HG03039 (cell line): ENCODE measurements at regions not wholly inside any gene's neighbourhood (a gene's known extent, or its start where the extent isn't known, plus 50 kb on each side); places are given as distances from the start of the nearest gene placed in this dataset.
"Not testable (repeated sequence)": the region's sequence is repeated elsewhere in the genome, so short reads cannot be mapped to it uniquely, and the experiment has no call there.

Experiments
- ATAC-seq: cut with Tn5 transposase; IDR thresholded peaks from one replicate; pipeline ENCODE4 v1.9.1; 2021; ENCODE audit warnings: mild to moderate bottlenecking, moderate library complexity; ENCODE audit not compliant: unreplicated experiment

GRCh38 chr5:33203931-33204330, 236.8 kb upstream of the TARS1 start:
- ATAC-seq: no peak

GRCh38 chr5:33205079-33205478, 235.7 kb upstream of the TARS1 start:
- ATAC-seq: no peak

GRCh38 chr5:33205727-33206410, 234.9 kb upstream of the TARS1 start:
- no peak for ATAC-seq

- no peak for ATAC-seq
Measured at GRCh38 chr5:33206962-33207506, 233.7 kb upstream of the TARS1 start.

- no peak for ATAC-seq
Measured at GRCh38 chr5:33209252-33209651, 231.5 kb upstream of the TARS1 start.

- not testable (repeated sequence) for ATAC-seq
Measured at GRCh38 chr5:33210221-33210620, 230.5 kb upstream of the TARS1 start.

- no peak for ATAC-seq
Measured at GRCh38 chr5:33210978-33211377, 229.8 kb upstream of the TARS1 start.

- ATAC-seq: no peak
Measured at GRCh38 chr5:33212439-33212838, 228.3 kb upstream of the TARS1 start.

- ATAC-seq: no peak
Measured at GRCh38 chr5:33212900-33213299, 227.9 kb upstream of the TARS1 start.

- ATAC-seq: no peak
Measured at GRCh38 chr5:33223563-33224284, 217.0 kb upstream of the TARS1 start.

GRCh38 chr5:33224285-33224961, 216.3 kb upstream of the TARS1 start:
- ATAC-seq: no peak

- no peak for ATAC-seq
Measured at GRCh38 chr5:33227247-33227646, 213.5 kb upstream of the TARS1 start.

- ATAC-seq: no peak
Measured at GRCh38 chr5:33227746-33228145, 213.0 kb upstream of the TARS1 start.

- ATAC-seq: no peak
Measured at GRCh38 chr5:33228149-33228548, 212.6 kb upstream of the TARS1 start.

GRCh38 chr5:33229216-33229615, 211.5 kb upstream of the TARS1 start:
- no peak for ATAC-seq

GRCh38 chr5:33230467-33231078, 210.2 kb upstream of the TARS1 start:
- no peak for ATAC-seq

GRCh38 chr5:33231214-33231710, 209.5 kb upstream of the TARS1 start:
- no peak for ATAC-seq

GRCh38 chr5:33231935-33232334, 208.8 kb upstream of the TARS1 start:
- no peak for ATAC-seq

GRCh38 chr5:33232731-33233505, 207.8 kb upstream of the TARS1 start:
- no peak for ATAC-seq

- no peak for ATAC-seq
Measured at GRCh38 chr5:33235304-33235703, 205.5 kb upstream of the TARS1 start.
